ENCODE measurements at regions not wholly inside any gene's neighbourhood (a gene's known extent, or its start where the extent isn't known, plus 50 kb on each side); places are given as distances from the start of the nearest gene placed in this dataset.

GRCh38 chr5:61737301-61737963 is 405.4 kb downstream of the ZSWIM6 start:
- no peak for DNase-seq (ENCODE audit: low spot score)

GRCh38 chr5:61737964-61738340 is 405.9 kb downstream of the ZSWIM6 start:
- no peak for DNase-seq (ENCODE audit: low spot score)

- DNase-seq (ENCODE audit: low spot score) = no peak
Measured at GRCh38 chr5:61738446-61738845, 406.4 kb downstream of the ZSWIM6 start.

- no peak for DNase-seq (ENCODE audit: low spot score)
Measured at GRCh38 chr5:61744690-61745619, 412.9 kb downstream of the ZSWIM6 start.

- no peak for DNase-seq (ENCODE audit: low spot score)
Measured at GRCh38 chr5:61746831-61747575, 414.9 kb downstream of the ZSWIM6 start.

- no peak for DNase-seq (ENCODE audit: low spot score)
Measured at GRCh38 chr5:61748121-61748520, 416.1 kb downstream of the ZSWIM6 start.

- DNase-seq (ENCODE audit: low spot score) = no peak
Measured at GRCh38 chr5:61748651-61749050, 416.6 kb downstream of the ZSWIM6 start.

- DNase-seq (ENCODE audit: low spot score) = no peak
Measured at GRCh38 chr5:61752588-61752987, 420.5 kb downstream of the ZSWIM6 start.

GRCh38 chr5:61754792-61755191 is 422.7 kb downstream of the ZSWIM6 start:
- no peak for DNase-seq (ENCODE audit: low spot score)

- DNase-seq (ENCODE audit: low spot score) = no peak
Measured at GRCh38 chr5:61755726-61756222, 423.7 kb downstream of the ZSWIM6 start.

- DNase-seq (ENCODE audit: low spot score) = no peak
Measured at GRCh38 chr5:61758711-61759110, 426.7 kb downstream of the ZSWIM6 start.

GRCh38 chr5:61765471-61765870 is 433.4 kb downstream of the ZSWIM6 start:
- DNase-seq (ENCODE audit: low spot score) = no peak

- DNase-seq (ENCODE audit: low spot score) = no peak
Measured at GRCh38 chr5:61766141-61766540, 434.1 kb downstream of the ZSWIM6 start.

- no peak for DNase-seq (ENCODE audit: low spot score)
Measured at GRCh38 chr5:61767231-61768080, 435.4 kb downstream of the ZSWIM6 start.

GRCh38 chr5:61768692-61769281 is 436.7 kb downstream of the ZSWIM6 start:
- DNase-seq (ENCODE audit: low spot score) = peak; percentile 21

GRCh38 chr5:61771062-61771461 is 439.0 kb downstream of the ZSWIM6 start:
- no peak for DNase-seq (ENCODE audit: low spot score)

GRCh38 chr5:61771808-61772207 is 439.8 kb downstream of the ZSWIM6 start:
- no peak for DNase-seq (ENCODE audit: low spot score)

GRCh38 chr5:61775901-61776300 is 443.8 kb downstream of the ZSWIM6 start:
- DNase-seq (ENCODE audit: low spot score) = no peak

- DNase-seq (ENCODE audit: low spot score) = no peak
Measured at GRCh38 chr5:61777292-61777691, 445.2 kb downstream of the ZSWIM6 start.

GRCh38 chr5:61779743-61780142 is 447.7 kb downstream of the ZSWIM6 start:
- DNase-seq (ENCODE audit: low spot score) = no peak

GRCh38 chr5:61783481-61783880 is 451.4 kb downstream of the ZSWIM6 start:
- DNase-seq (ENCODE audit: low spot score) = no peak

All from A172 (cell line).